SK-N-SH (cell line): ENCODE measurements at regions not wholly inside any gene's neighbourhood (a gene's known extent, or its start where the extent isn't known, plus 50 kb on each side); places are given as distances from the start of the nearest gene placed in this dataset.

Experiments
- CTCF ChIA-PET: fragments of 300-600, 350-600 bp; formaldehyde crosslinking; extraction: SDS; loops from one replicate; lab custom pipeline; 2021; lab: Yijun Ruan, JAX
- POLR2A ChIA-PET: fragments of 350-600 bp; sonication (Branson Sonifier 250); formaldehyde crosslinking; extraction: SDS; loops from one replicate; lab custom pipeline; 2020; ENCODE audit warnings: antibody characterized with exemption, inconsistent platforms; lab: Yijun Ruan, JAX
- DNase-seq: peaks from one replicate; pipeline ENCODE4 v3.0.0; 2012
- H2AFZ ChIP-seq: fragments of 200-600 bp; sonication (generic); 2 replicates; pipeline ENCODE4 v1.8.1; 2016; ENCODE audit warnings: antibody characterized with exemption, mild to moderate bottlenecking, low read depth
- H3F3A ChIP-seq: fragments of 200-600 bp; sonication (generic); replicated peaks from 2 replicates; pipeline ENCODE3; 2016; ENCODE audit warnings: antibody characterized with exemption, mild to moderate bottlenecking; ENCODE audit not compliant: insufficient read depth
- H3K27ac ChIP-seq, 2 experiments: fragments of 200-500 bp in 1 of 2; fragments of 200-600 bp in 1 of 2; sonication (Bioruptor generic) in 1 of 2; sonication (generic), shearing (Covaris generic) in 1 of 2; 2 replicates each; pipeline versions ENCODE4 v1.5.1 to v1.6.1; 2014 to 2016; ENCODE audit warnings: low read depth in 2 of 2, inconsistent platforms in 1 of 2, low read length in 1 of 2, mild to moderate bottlenecking in 1 of 2, mixed read lengths in 1 of 2
- H3K27me3 ChIP-seq: fragments of 200-600 bp; sonication (generic), shearing (Covaris generic); 2 replicates; pipeline ENCODE4 v1.6.1; 2016; ENCODE audit warnings: mixed run types; ENCODE audit not compliant: insufficient read depth
- H3K36me3 ChIP-seq, 2 experiments: fragments of 200-500 bp in 1 of 2; fragments of 200-600 bp in 1 of 2; sonication (Bioruptor generic) in 1 of 2; sonication (generic) in 1 of 2; replicated peaks in 1 of 2; 2 replicates each; pipeline versions ENCODE3 to v1.5.1; 2014 to 2016; ENCODE audit warnings: low read length in 1 of 2, mild to moderate bottlenecking in 1 of 2; ENCODE audit not compliant: insufficient read depth in 2 of 2, control insufficient read depth in 1 of 2
- H3K4me1 ChIP-seq, 2 experiments: fragments of 200-500 bp in 1 of 2; fragments of 200-600 bp in 1 of 2; sonication (Bioruptor generic) in 1 of 2; sonication (generic), shearing (Covaris generic) in 1 of 2; 2 replicates each; pipeline versions ENCODE4 v1.5.1 to v1.6.1; 2014 to 2016; ENCODE audit warnings: low read depth in 1 of 2, low read length in 1 of 2, mixed run types in 1 of 2; ENCODE audit not compliant: insufficient read depth in 2 of 2, control insufficient read depth in 1 of 2
- H3K4me2 ChIP-seq: fragments of 200-600 bp; sonication (generic), shearing (Covaris generic); 2 replicates; pipeline ENCODE4 v1.6.1; 2017; ENCODE audit warnings: mixed run types
- H3K4me3 ChIP-seq, 2 experiments: fragments of 200-500 bp in 1 of 2; fragments of 200-600 bp in 1 of 2; sonication (Bioruptor generic) in 1 of 2; sonication (generic), shearing (Covaris generic) in 1 of 2; 2 replicates each; pipeline versions ENCODE4 v1.5.1 to v1.8.1; 2014 to 2016; ENCODE audit warnings: low read depth in 2 of 2, inconsistent platforms in 1 of 2, low read length in 1 of 2, mild to moderate bottlenecking in 1 of 2, mixed read lengths in 1 of 2, moderate library complexity in 1 of 2
- H3K79me2 ChIP-seq: fragments of 200-600 bp; sonication (generic); 2 replicates; pipeline ENCODE4 v1.8.1; 2017; ENCODE audit warnings: mild to moderate bottlenecking; ENCODE audit not compliant: insufficient read depth
- H3K9ac ChIP-seq: fragments of 200-600 bp; sonication (generic); 2 replicates; pipeline ENCODE4 v1.6.1; 2017; ENCODE audit warnings: mixed run types
- H3K9me2 ChIP-seq: fragments of 200-600 bp; sonication (generic); 2 replicates; pipeline ENCODE4 v1.6.1; 2017; ENCODE audit warnings: mixed run types
- H3K9me3 ChIP-seq: fragments of 200-600 bp; sonication (generic); 2 replicates; pipeline ENCODE4 v1.6.1; 2017; ENCODE audit warnings: mixed run types, mild to moderate bottlenecking, moderate library complexity
- H4K20me1 ChIP-seq: fragments of 200-600 bp; sonication (generic); 2 replicates; pipeline ENCODE4 v1.6.1; 2017; ENCODE audit warnings: mild to moderate bottlenecking, mixed run types; ENCODE audit not compliant: insufficient read depth
- CTCF ChIP-seq: fragments of 200-600 bp; sonication (generic); IDR thresholded peaks from 2 replicates; pipeline ENCODE4 v1.6.1; 2017; ENCODE audit warnings: antibody characterized with exemption, mild to moderate bottlenecking, moderate library complexity
- EP300 ChIP-seq, 2 experiments: IDR thresholded peaks; 2 replicates each; pipeline versions ENCODE4 v1.4.0 to v1.6.1; 2012; ENCODE audit warnings: borderline replicate concordance in 1 of 2, low read depth in 1 of 2, low read length in 1 of 2
- FOSL2 ChIP-seq: IDR thresholded peaks from 2 replicates; pipeline ENCODE4 v1.4.0; 2012; ENCODE audit warnings: low read depth, mild to moderate bottlenecking, moderate library complexity, borderline replicate concordance
- GABPA ChIP-seq: IDR thresholded peaks from 2 replicates; pipeline ENCODE4 v1.4.0; 2012; ENCODE audit warnings: low read depth, mild to moderate bottlenecking
- JUND ChIP-seq: IDR thresholded peaks from 2 replicates; pipeline ENCODE4 v1.4.0; 2012
- POLR2AphosphoS5 ChIP-seq: IDR thresholded peaks from 2 replicates; pipeline ENCODE4 v1.6.1; 2012; ENCODE audit warnings: low read depth, low read length
- RAD21 ChIP-seq: IDR thresholded peaks from 2 replicates; pipeline ENCODE4 v1.6.1; 2012; ENCODE audit warnings: mild to moderate bottlenecking, low read length
- RCOR1 ChIP-seq: fragments of 150-350 bp; IDR thresholded peaks from 2 replicates; pipeline ENCODE4 v1.6.1; 2017; ENCODE audit warnings: antibody characterized with exemption, low read length
- RFX5 ChIP-seq: IDR thresholded peaks from 2 replicates; pipeline ENCODE4 v1.6.1; 2012; ENCODE audit warnings: mild to moderate bottlenecking, improper control_type of control experiment, low read length
- RXRA ChIP-seq: IDR thresholded peaks from 2 replicates; pipeline ENCODE4 v1.4.0; 2012; ENCODE audit warnings: low read depth, mild to moderate bottlenecking, borderline replicate concordance
- SIN3A ChIP-seq: IDR thresholded peaks from 2 replicates; pipeline ENCODE4 v1.6.1; 2012; ENCODE audit warnings: low read depth, mild to moderate bottlenecking, low read length, moderate library complexity, borderline replicate concordance
- SMC3 ChIP-seq: IDR thresholded peaks from 2 replicates; pipeline ENCODE4 v1.6.1; 2012; ENCODE audit warnings: low read depth, low read length, improper control_type of control experiment
- TCF12 ChIP-seq: IDR thresholded peaks from 2 replicates; pipeline ENCODE4 v1.4.0; 2012
- TEAD4 ChIP-seq: IDR thresholded peaks from 2 replicates; pipeline ENCODE4 v1.4.0; 2012; ENCODE audit warnings: mild to moderate bottlenecking, borderline replicate concordance; ENCODE audit not compliant: insufficient read depth
- USF1 ChIP-seq: IDR thresholded peaks from 2 replicates; pipeline ENCODE4 v1.4.0; 2012; ENCODE audit warnings: low read depth, borderline replicate concordance
- YY1 ChIP-seq: IDR thresholded peaks from 2 replicates; pipeline ENCODE4 v1.4.0; 2012; ENCODE audit warnings: low read depth, mild to moderate bottlenecking
- ZBTB33 ChIP-seq: IDR thresholded peaks from 2 replicates; pipeline ENCODE4 v1.4.0; 2012; ENCODE audit warnings: low read depth, borderline replicate concordance
- WGBS: methylation state at CpG from one replicate; pipeline ENCODE4 v1.1.6; 2017; ENCODE audit warnings: low lambda C conversion rate; 5-methylcytosine and 5-hydroxymethylcytosine counted together
- TF ChIP-seq, protein P1 (sequence below): fragments of 150-350 bp; IDR thresholded peaks from 2 replicates; pipeline ENCODE4 v1.6.1; 2016; ENCODE audit warnings: mild to moderate bottlenecking, low read depth, low read length
- TF ChIP-seq, protein P2 (sequence below): IDR thresholded peaks from 2 replicates; pipeline ENCODE4; 2012

DNA sequence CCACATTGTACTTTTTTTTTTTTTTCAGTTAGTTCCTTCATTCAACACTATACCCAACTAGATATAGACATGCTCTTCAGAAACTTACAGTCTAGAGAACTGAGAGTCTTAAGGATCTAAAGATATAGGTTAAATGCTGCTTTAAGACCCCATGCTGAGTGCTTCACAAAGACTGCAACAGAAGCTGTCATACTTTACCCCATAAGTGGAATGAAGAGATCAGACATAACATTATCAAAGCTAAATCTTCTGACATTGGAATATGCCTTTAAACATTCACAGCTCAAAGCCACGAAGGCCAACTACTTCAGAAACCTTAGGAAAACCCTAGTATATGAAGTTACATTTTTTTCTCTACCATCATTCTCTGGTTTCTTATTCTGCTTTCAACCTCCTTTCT is 666.4 kb downstream of the KCNT2 start:
- Histone ChIP-seq H2AFZ (no peak overlapping the region), H3K4me3 (no peak overlapping the region), H3K9me2 (no peaks in the 10 kb centered on the region), H3K4me1 (no peaks in the 10 kb centered on the region), H3K27ac (no peak overlapping the region), H3K9ac (no peak overlapping the region), H3K79me2 (no peaks in the 10 kb centered on the region), H3K9me3 (no peaks in the 10 kb centered on the region), H3K27me3 (no peaks in the 10 kb centered on the region), H3K36me3 (no peaks in the 10 kb centered on the region), H3K4me2 (no peak overlapping the region), H3F3A (no peaks in the 10 kb centered on the region), H4K20me1 (no peaks in the 10 kb centered on the region)
- ChIA-PET POLR2A (no interaction called here), CTCF (no interaction called here)
- TF ChIP-seq RFX5, result no peak
- no peak for TF ChIP-seq RAD21
- TF ChIP-seq USF1, result no peak
- TF ChIP-seq SIN3A, result no peak
- TF ChIP-seq GABPA, result no peak
- TF ChIP-seq EP300 (IDR thresholded peaks at IDR 0.05; ENCODE audit: borderline replicate concordance in 1 of 2, low read depth in 1 of 2, low read length in 1 of 2), result no peak
- no peak for TF ChIP-seq SMC3
- TF ChIP-seq, protein P1, sequence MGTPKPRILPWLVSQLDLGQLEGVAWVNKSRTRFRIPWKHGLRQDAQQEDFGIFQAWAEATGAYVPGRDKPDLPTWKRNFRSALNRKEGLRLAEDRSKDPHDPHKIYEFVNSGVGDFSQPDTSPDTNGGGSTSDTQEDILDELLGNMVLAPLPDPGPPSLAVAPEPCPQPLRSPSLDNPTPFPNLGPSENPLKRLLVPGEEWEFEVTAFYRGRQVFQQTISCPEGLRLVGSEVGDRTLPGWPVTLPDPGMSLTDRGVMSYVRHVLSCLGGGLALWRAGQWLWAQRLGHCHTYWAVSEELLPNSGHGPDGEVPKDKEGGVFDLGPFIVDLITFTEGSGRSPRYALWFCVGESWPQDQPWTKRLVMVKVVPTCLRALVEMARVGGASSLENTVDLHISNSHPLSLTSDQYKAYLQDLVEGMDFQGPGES, result no peak
- TF ChIP-seq FOSL2, result no peak
- TF ChIP-seq RCOR1, result no peak
- TF ChIP-seq TEAD4, result no peak
- no peak for TF ChIP-seq JUND
- TF ChIP-seq YY1, result no peak
- no peak for TF ChIP-seq ZBTB33
- TF ChIP-seq TCF12, result no peak
- no peak for TF ChIP-seq POLR2AphosphoS5
- DNase-seq, result no peak
- 22% methylated on average over 1 of the region's 1 CpG for WGBS

- Histone ChIP-seq H3K4me3 (no peak overlapping the region), H3F3A (no peaks in the 10 kb centered on the region), H3K9ac (no peak overlapping the region), H3K9me2 (no peaks in the 10 kb centered on the region), H2AFZ (no peak overlapping the region), H3K27ac (no peak overlapping the region), H4K20me1 (no peaks in the 10 kb centered on the region), H3K9me3 (no peaks in the 10 kb centered on the region), H3K36me3 (no peaks in the 10 kb centered on the region), H3K27me3 (no peaks in the 10 kb centered on the region), H3K4me2 (no peak overlapping the region), H3K79me2 (no peaks in the 10 kb centered on the region), H3K4me1 (peaks cover 0 to under 1% of the 10 kb centered on the region in 2 experiments; a peak in 1 of 4 replicates)
- ChIA-PET POLR2A (no interaction called here), CTCF (interaction anchor here (1.3 kb wide), 1 partner anchor 11 kb away, joined by 4 read pairs; no protein-coding TSS in a partner anchor)
- 38% methylated on average over 1 of the region's 1 CpG for WGBS
- no peak for DNase-seq
- TF ChIP-seq RXRA (no peak), JUND (no peak), RAD21 (no peak), CTCF (no peak), SIN3A (no peak), FOSL2 (no peak), POLR2AphosphoS5 (no peak), USF1 (no peak)
- TF ChIP-seq, protein P2, sequence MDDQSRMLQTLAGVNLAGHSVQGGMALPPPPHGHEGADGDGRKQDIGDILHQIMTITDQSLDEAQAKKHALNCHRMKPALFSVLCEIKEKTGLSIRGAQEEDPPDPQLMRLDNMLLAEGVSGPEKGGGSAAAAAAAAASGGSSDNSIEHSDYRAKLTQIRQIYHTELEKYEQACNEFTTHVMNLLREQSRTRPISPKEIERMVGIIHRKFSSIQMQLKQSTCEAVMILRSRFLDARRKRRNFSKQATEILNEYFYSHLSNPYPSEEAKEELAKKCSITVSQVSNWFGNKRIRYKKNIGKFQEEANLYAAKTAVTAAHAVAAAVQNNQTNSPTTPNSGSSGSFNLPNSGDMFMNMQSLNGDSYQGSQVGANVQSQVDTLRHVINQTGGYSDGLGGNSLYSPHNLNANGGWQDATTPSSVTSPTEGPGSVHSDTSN, result no peak
Measured at GRCh38 chr1:195941314-195941713, 666.9 kb downstream of the KCNT2 start.
